ENCODE measurements at regions not wholly inside any gene's neighbourhood (a gene's known extent, or its start where the extent isn't known, plus 50 kb on each side); places are given as distances from the start of the nearest gene placed in this dataset.

DNA sequence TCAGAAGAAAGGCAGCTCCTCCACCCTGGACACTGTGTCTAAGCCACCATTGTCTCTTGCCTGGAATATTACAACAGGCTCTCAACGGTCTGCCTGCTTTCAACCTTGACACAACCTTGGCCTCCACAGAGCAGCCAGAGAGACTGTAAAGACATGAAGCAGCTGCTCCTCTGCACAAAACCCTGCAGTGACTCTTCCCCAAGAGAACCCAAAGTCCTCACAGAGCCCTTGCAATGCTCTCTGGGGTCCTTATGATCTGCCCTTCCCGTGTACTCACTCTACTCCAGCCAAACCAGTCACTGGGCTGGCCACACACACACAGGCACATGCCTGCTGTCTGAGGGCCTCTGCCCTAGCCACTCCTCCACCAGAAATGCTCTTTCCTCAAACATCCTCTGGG lies 75.9 kb upstream of the CPEB2 start:
- H3K4me1 ChIP-seq (ENCODE audit: insufficient read depth), result 0 out of 2 replicates have a peak, but pooled peaks cover 4% of the 10 kb centered on the region
- Mint-ChIP-seq H3K9me3 (no peaks in the 10 kb centered on the region; the same call in 2 of the 3 replicates), H3K4me3 (no peak overlapping the region), H3K36me3 (ENCODE audit: low read depth) (no peaks in the 10 kb centered on the region), H3K27ac (no peak overlapping the region), H3K27me3 (ENCODE audit: insufficient read depth, low read depth, poor library complexity) (peaks cover 4% of the 10 kb centered on the region), H3K4me1 (peaks cover 5% of the 10 kb centered on the region; the same call in 2 of the 3 replicates)
- no peaks in the 10 kb centered on the region for H3K79me2 ChIP-seq (replicated peaks; ENCODE audit: insufficient read depth)
- no peaks in the 10 kb centered on the region for H3K36me3 ChIP-seq (ENCODE audit: insufficient read depth)
- no peak overlapping the region for H3K4me3 ChIP-seq
- DNase-seq (ENCODE audit: low spot score) (no peak), ATAC-seq (no peak)
- H3K27ac ChIP-seq (ENCODE audit: low read depth), result no peak overlapping the region
- no peaks in the 10 kb centered on the region for H3F3A ChIP-seq (replicated peaks; ENCODE audit: low read depth)
- H3K27me3 ChIP-seq (ENCODE audit: insufficient read depth), result no peaks in the 10 kb centered on the region
- TF ChIP-seq EZH2phosphoT487 (IDR thresholded peaks at IDR 0.05; ENCODE audit: unreplicated experiment) (no peak), POLR2AphosphoS5 (IDR thresholded peaks at IDR 0.05; ENCODE audit: low read depth) (no peak), EZH2 (IDR thresholded peaks at IDR 0.05; ENCODE audit: low read depth, unreplicated experiment) (no peak), CREB1 (CRISPR knock-in tag; IDR thresholded peaks at IDR 0.05; ENCODE audit: low read depth) (no peak), ZNF331 (CRISPR knock-in tag; IDR thresholded peaks at IDR 0.05; ENCODE audit: low read depth) (no peak), NANOG (IDR thresholded peaks at IDR 0.05; ENCODE audit: borderline replicate concordance) (no peak)
- TF ChIP-seq, protein P1, sequence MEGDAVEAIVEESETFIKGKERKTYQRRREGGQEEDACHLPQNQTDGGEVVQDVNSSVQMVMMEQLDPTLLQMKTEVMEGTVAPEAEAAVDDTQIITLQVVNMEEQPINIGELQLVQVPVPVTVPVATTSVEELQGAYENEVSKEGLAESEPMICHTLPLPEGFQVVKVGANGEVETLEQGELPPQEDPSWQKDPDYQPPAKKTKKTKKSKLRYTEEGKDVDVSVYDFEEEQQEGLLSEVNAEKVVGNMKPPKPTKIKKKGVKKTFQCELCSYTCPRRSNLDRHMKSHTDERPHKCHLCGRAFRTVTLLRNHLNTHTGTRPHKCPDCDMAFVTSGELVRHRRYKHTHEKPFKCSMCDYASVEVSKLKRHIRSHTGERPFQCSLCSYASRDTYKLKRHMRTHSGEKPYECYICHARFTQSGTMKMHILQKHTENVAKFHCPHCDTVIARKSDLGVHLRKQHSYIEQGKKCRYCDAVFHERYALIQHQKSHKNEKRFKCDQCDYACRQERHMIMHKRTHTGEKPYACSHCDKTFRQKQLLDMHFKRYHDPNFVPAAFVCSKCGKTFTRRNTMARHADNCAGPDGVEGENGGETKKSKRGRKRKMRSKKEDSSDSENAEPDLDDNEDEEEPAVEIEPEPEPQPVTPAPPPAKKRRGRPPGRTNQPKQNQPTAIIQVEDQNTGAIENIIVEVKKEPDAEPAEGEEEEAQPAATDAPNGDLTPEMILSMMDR (conservative IDR thresholded peaks at IDR 0.05; ENCODE audit: low read depth in 2 of 2), result no peak
- TF ChIP-seq, protein P2, sequence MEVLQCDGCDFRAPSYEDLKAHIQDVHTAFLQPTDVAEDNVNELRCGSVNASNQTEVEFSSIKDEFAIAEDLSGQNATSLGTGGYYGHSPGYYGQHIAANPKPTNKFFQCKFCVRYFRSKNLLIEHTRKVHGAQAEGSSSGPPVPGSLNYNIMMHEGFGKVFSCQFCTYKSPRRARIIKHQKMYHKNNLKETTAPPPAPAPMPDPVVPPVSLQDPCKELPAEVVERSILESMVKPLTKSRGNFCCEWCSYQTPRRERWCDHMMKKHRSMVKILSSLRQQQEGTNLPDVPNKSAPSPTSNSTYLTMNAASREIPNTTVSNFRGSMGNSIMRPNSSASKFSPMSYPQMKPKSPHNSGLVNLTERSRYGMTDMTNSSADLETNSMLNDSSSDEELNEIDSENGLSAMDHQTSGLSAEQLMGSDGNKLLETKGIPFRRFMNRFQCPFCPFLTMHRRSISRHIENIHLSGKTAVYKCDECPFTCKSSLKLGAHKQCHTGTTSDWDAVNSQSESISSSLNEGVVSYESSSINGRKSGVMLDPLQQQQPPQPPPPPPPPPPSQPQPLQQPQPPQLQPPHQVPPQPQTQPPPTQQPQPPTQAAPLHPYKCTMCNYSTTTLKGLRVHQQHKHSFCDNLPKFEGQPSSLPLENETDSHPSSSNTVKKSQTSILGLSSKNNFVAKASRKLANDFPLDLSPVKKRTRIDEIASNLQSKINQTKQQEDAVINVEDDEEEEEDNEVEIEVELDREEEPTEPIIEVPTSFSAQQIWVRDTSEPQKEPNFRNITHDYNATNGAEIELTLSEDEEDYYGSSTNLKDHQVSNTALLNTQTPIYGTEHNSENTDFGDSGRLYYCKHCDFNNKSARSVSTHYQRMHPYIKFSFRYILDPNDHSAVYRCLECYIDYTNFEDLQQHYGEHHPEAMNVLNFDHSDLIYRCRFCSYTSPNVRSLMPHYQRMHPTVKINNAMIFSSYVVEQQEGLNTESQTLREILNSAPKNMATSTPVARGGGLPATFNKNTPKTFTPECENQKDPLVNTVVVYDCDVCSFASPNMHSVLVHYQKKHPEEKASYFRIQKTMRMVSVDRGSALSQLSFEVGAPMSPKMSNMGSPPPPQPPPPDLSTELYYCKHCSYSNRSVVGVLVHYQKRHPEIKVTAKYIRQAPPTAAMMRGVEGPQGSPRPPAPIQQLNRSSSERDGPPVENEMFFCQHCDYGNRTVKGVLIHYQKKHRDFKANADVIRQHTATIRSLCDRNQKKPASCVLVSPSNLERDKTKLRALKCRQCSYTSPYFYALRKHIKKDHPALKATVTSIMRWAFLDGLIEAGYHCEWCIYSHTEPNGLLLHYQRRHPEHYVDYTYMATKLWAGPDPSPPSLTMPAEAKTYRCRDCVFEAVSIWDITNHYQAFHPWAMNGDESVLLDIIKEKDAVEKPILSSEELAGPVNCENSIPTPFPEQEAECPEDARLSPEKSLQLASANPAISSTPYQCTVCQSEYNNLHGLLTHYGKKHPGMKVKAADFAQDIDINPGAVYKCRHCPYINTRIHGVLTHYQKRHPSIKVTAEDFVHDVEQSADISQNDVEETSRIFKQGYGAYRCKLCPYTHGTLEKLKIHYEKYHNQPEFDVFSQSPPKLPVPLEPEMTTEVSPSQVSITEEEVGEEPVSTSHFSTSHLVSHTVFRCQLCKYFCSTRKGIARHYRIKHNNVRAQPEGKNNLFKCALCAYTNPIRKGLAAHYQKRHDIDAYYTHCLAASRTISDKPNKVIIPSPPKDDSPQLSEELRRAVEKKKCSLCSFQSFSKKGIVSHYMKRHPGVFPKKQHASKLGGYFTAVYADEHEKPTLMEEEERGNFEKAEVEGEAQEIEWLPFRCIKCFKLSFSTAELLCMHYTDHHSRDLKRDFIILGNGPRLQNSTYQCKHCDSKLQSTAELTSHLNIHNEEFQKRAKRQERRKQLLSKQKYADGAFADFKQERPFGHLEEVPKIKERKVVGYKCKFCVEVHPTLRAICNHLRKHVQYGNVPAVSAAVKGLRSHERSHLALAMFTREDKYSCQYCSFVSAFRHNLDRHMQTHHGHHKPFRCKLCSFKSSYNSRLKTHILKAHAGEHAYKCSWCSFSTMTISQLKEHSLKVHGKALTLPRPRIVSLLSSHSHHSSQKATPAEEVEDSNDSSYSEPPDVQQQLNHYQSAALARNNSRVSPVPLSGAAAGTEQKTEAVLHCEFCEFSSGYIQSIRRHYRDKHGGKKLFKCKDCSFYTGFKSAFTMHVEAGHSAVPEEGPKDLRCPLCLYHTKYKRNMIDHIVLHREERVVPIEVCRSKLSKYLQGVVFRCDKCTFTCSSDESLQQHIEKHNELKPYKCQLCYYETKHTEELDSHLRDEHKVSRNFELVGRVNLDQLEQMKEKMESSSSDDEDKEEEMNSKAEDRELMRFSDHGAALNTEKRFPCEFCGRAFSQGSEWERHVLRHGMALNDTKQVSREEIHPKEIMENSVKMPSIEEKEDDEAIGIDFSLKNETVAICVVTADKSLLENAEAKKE (CRISPR knock-in tag; IDR thresholded peaks at IDR 0.05), result no peak
- TF ChIP-seq, protein P3, sequence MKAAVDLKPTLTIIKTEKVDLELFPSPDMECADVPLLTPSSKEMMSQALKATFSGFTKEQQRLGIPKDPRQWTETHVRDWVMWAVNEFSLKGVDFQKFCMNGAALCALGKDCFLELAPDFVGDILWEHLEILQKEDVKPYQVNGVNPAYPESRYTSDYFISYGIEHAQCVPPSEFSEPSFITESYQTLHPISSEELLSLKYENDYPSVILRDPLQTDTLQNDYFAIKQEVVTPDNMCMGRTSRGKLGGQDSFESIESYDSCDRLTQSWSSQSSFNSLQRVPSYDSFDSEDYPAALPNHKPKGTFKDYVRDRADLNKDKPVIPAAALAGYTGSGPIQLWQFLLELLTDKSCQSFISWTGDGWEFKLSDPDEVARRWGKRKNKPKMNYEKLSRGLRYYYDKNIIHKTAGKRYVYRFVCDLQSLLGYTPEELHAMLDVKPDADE (IDR thresholded peaks at IDR 0.05), result no peak
- TF ChIP-seq, protein P4, sequence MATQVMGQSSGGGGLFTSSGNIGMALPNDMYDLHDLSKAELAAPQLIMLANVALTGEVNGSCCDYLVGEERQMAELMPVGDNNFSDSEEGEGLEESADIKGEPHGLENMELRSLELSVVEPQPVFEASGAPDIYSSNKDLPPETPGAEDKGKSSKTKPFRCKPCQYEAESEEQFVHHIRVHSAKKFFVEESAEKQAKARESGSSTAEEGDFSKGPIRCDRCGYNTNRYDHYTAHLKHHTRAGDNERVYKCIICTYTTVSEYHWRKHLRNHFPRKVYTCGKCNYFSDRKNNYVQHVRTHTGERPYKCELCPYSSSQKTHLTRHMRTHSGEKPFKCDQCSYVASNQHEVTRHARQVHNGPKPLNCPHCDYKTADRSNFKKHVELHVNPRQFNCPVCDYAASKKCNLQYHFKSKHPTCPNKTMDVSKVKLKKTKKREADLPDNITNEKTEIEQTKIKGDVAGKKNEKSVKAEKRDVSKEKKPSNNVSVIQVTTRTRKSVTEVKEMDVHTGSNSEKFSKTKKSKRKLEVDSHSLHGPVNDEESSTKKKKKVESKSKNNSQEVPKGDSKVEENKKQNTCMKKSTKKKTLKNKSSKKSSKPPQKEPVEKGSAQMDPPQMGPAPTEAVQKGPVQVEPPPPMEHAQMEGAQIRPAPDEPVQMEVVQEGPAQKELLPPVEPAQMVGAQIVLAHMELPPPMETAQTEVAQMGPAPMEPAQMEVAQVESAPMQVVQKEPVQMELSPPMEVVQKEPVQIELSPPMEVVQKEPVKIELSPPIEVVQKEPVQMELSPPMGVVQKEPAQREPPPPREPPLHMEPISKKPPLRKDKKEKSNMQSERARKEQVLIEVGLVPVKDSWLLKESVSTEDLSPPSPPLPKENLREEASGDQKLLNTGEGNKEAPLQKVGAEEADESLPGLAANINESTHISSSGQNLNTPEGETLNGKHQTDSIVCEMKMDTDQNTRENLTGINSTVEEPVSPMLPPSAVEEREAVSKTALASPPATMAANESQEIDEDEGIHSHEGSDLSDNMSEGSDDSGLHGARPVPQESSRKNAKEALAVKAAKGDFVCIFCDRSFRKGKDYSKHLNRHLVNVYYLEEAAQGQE (IDR thresholded peaks at IDR 0.05; ENCODE audit: unreplicated experiment), result no peak
- no peaks in the 10 kb centered on the region for H4K20me1 ChIP-seq (replicated peaks; ENCODE audit: insufficient read depth)
- no peak overlapping the region for H3K4me2 ChIP-seq
- no peak overlapping the region for H2AFZ ChIP-seq
- no peaks in the 10 kb centered on the region for H3K9me2 ChIP-seq (ENCODE audit: insufficient read depth)

Measured in GM23338 (cell line).